ENCODE measurements at regions not wholly inside any gene's neighbourhood (a gene's known extent, or its start where the extent isn't known, plus 50 kb on each side); places are given as distances from the start of the nearest gene placed in this dataset.

DNA sequence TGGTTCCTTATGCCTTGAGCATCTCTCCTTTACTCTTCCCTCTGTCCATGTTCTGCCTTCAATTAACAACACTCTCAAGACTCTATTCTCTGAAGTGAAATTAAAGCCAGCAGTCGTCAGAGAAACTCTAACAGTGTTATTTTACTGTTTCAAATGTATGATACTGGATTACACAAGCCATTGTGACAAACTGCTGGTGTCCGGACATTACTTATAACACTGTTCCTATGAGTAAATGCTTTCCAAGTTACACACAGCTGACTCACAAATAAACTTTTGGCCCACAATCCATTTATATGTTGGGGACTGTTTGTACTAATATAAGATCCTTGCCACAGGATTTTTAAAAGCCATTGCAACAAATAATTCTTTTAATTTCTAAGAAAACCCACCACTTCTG lies 63.2 kb upstream of the GHR start:
- TF ChIP-seq, protein P1, sequence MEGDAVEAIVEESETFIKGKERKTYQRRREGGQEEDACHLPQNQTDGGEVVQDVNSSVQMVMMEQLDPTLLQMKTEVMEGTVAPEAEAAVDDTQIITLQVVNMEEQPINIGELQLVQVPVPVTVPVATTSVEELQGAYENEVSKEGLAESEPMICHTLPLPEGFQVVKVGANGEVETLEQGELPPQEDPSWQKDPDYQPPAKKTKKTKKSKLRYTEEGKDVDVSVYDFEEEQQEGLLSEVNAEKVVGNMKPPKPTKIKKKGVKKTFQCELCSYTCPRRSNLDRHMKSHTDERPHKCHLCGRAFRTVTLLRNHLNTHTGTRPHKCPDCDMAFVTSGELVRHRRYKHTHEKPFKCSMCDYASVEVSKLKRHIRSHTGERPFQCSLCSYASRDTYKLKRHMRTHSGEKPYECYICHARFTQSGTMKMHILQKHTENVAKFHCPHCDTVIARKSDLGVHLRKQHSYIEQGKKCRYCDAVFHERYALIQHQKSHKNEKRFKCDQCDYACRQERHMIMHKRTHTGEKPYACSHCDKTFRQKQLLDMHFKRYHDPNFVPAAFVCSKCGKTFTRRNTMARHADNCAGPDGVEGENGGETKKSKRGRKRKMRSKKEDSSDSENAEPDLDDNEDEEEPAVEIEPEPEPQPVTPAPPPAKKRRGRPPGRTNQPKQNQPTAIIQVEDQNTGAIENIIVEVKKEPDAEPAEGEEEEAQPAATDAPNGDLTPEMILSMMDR (IDR thresholded peaks at IDR 0.05): no peak
- TF ChIP-seq ZFX (IDR thresholded peaks at IDR 0.05; ENCODE audit: borderline replicate concordance): no peak
